ENCODE measurements at regions not wholly inside any gene's neighbourhood (a gene's known extent, or its start where the extent isn't known, plus 50 kb on each side); places are given as distances from the start of the nearest gene placed in this dataset.
"Not testable (repeated sequence)": the region's sequence is repeated elsewhere in the genome, so short reads cannot be mapped to it uniquely, and the experiment has no call there.

DNA sequence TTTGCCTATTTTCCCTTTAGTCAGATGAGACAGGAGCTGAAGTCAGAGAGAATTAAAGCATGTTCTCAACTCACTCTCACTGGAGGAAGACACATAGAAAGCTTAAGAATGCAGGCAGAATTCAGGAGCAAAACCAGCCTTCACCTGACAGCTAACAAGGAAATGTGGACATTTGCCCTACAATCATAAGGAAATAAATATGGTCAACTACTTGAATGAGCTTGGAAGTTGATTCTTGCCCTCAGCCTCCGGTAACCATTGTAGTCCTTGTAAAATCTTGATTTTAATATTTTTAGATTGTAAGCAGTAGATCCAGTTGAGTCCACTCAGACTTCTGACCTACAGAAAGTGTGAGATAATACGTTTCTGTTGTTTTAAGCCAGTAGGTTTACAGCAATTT is 752.5 kb upstream of the ZWINT start:
- DNase-seq, result no peak

DNA sequence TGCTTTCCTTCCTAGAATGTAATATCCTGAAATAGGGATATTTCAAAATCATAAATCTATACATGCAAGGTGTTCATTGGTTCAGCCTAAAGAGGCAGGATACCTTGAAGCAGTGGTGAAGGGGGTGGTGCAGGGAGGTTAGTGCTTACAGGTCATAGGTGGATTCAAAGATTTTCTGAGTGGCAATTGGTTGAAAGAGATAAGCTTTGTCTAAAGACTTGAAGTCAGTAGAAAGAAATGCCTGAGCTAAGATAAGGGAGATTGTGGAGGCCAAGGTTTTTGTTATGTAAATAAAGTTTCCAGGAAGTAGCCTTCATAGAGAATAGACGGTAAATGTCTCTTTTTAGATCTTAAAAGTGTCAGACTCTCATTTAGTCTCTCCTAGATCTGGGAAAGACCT is 741.2 kb upstream of the ZWINT start:
- DNase-seq, result no peak

DNA sequence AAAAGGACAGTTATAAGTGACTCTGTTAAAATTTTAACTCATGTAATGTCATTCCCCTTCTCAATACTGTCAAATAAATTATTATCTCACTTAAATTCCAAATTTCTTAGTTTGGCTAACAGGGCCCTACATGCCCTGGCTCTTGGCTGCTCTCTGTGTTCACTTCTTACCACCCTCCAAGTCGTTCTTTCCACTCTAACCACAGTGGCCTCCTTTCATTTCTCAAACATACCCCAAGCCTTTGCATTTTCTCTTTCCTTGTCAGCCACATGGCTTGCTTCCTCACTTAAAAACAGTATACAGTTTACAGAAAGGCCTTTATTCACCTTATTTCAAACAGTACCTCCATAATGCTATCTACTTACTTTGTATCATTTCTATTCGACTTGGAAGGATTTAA is 737.1 kb upstream of the ZWINT start:
- no peak for DNase-seq

DNA sequence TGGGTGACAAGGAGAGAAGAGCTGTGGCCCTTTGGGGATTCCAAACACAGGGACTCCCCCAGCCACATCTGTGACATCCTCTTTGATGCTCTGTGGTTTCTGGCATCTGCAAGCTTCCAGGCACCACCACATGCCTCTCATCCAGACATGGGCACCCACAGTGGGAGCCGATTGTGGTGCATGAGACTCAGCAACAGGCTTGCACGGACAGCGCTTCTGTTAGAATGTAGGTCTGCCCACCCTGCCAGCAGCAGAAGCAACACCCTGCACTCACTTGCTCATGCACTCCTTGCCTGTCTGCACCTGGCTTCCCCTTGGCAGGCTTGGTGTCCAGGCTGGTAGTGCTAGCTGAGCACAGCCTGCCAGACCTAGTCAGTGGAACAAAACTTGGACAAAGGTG is 735.0 kb upstream of the ZWINT start:
- no peak for DNase-seq

DNA sequence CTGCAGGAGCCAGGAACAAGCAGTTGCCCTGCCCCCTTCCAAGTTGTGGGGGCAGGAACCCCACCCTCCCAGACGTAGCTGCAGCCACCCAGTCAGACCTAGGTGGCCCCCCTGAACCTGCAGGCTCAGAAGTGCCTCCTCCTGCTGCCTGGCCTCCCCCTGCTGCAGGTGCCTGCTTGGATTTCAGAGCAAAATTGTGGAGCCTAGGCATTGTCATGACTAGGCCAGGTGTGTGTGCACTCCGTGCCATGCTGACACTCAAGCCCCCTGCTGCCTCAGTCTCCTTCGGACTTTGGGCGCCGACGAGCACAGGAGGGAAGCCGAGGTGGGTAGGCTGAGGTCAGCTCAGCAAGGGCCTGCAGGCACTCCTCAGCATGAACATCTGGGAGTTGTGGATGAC is 733.9 kb upstream of the ZWINT start:
- DNase-seq, result no peak

DNA sequence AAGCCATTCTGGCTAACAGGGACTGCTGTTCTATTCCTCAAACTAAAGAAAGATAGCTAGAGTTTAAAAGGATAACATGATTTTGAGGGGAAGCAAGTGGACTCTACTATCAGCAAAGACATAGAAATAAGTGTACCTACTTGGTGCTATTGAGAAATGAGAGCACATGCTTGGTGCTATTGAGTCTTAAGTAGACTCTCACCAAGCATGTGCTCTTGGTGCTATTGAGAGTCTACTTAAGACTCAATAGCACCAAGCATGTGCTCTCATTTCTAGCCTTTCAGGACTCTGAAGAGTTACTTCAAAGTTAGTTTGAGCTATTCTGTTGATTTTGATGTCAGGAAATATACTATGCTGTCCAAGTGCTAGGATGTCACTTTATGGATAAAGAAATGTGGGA is 733.0 kb upstream of the ZWINT start:
- no peak for DNase-seq

DNA sequence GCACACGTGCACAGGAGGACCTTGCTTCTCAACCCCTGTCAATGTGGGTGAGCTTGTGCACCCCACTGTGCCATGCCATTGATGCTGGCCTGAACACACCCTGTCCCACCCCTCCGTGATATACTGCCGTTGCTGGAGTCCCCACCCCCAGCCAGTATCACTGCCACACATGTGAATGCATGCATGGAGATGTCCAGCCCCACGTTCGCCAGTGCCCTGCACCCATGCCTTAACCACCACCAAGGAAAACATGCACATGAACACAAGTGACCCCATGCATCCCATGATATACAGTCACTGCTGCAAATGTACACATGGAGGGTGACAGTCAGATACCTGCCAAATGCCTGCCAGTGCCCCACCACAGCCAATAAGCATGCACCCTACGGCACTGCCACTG is 692.5 kb upstream of the ZWINT start:
- DNase-seq, result no peak

DNA sequence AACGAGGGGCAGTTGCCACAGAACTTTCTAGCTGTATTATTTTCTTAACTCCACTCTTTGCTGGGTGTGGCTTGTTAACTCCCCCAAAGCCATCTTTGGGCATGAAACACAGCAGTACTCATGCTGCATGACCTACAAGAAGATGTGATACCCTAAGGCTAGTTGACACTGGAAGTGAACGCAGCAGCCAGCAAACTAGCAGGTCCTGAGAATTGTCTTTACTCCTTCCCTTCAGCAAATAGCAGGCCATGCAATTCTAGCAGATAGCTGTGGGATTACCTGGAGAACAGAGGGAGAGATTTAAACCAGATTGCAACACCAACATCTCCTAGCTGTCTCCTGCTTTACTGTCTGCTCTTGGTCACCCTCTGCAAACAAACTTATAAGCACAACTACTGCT is 688.0 kb upstream of the ZWINT start:
- DNase-seq, result no peak

DNA sequence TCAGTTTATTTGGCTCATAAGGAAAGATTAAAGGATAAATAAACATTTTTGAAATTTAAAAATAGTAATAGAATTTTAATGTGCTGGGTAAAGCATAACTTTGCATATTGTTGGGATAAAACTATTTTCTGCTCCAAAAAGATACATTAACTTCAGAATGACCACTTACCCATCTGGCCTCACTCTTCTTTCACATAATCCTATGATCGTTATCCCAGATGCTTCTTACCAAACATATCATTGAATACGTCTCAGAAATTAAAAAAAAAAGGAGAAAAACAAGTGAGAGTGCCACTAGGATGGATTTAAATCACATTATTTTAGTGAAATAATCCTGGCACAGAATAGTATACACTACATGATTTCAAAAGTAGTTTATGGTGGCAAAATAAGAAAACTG is 677.5 kb upstream of the ZWINT start:
- no peak for DNase-seq

DNA sequence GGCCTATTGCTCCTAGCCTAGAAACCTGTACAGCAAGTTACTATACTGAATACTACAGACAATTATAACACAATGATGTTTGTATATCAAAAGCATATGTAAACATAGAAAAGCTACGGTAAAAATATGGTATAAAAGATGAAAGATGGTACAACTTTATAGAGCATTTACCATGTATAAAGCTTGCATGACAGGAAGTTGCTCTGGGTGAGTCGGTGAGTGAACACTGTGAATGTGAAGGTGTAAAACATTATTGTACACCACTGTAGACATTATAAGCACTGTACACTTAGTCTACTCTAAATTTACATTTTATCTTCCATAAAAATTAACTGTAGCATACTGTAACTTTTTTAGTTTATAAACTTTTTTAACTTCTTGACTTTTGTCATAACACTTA is 674.3 kb upstream of the ZWINT start:
- DNase-seq, result no peak

DNA sequence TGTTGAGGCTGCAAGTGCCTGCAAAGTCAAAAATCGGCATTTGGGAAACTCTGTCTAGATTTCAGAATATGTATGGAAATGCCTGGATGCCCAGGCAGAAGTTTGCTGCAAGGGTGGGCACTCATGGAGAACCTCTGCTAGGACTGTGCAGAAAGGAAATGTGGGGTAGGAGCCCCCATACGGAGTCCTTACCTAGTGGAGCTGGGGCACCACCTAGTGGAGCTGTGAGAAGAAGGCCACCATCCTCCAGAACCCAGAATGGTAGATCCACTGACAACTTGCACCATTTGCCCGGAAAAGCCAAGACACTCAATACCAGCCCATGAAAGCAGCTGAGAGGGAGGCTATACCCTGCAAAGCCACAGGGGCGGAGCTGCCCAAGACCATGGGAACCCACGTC is 671.2 kb upstream of the ZWINT start:
- not testable (repeated sequence) for DNase-seq

DNA sequence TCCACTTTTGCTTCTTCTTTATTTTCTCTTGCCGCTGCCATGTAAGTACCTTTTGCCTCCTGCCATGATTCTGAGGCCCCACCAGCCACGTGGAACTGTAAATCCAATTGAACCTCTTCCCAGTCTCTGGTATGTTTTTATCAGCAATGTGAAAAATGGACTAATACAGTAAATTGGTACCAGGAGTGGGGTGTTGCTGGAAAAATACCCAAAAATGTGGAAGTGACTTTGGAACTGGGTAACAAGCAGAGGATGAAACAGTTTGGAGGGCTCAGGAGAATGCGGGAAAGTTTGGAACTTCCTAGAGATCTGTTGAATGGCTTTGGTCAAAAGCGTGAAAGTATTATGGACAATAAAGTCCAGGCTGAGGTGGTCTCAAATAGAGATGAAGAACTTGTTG is 670.3 kb upstream of the ZWINT start:
- DNase-seq, result no peak

DNA sequence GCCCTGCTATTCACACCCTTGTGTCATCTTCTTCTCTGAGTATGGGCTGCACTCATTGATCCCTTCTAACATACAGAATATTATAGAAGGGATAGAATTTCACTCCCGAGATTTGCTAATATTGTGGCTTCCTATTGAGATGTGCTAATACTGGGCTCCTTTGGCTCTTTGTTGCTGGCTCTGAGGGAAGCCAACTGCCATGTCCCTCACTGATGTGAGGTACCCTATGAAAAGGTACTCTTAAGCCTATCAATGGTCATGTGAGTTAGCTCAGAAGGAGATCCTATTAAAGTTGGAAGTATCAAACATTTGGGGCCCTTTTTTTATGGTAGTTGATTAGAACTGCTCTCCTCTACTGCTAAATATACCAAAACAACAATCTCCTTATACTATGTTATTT is 665.2 kb upstream of the ZWINT start:
- DNase-seq, result no peak

DNA sequence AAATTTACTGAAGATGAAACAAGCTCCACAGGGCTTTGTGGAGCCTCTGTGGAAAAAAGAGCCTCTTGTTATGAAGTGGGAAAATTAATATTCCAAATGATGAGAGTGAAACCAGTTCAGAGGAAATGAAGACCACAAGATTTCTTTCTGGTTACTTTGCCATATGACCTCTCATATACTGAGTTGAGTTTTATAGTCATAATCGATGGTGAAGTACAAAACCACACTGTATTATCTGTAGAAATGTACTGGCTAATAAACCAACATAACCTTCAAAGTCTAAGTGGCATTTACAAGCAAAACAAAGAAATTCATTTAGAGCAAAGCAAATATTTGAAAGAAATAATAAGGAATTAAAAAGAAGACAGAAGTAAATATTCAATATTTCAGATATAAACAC is 662.6 kb upstream of the ZWINT start:
- no peak for DNase-seq

DNA sequence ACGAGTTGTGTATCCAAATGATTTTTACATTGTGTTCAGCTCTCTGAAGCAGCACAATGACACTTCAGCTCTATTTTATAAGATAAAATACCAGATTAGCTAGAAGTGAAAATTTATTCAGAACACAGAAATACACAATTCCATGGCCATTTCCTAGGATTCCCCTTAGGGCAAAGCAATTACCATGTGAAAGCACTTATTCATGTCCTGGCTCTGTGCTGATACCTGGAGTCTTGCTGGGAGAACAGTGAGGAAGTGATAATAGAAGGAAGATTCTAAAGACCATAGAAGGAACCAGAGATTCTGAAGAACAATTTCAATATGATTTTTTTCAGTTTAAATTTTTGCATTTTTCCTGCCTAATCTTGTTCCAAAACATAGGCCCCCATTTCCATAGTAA is 657.4 kb upstream of the ZWINT start:
- DNase-seq, result no peak

DNA sequence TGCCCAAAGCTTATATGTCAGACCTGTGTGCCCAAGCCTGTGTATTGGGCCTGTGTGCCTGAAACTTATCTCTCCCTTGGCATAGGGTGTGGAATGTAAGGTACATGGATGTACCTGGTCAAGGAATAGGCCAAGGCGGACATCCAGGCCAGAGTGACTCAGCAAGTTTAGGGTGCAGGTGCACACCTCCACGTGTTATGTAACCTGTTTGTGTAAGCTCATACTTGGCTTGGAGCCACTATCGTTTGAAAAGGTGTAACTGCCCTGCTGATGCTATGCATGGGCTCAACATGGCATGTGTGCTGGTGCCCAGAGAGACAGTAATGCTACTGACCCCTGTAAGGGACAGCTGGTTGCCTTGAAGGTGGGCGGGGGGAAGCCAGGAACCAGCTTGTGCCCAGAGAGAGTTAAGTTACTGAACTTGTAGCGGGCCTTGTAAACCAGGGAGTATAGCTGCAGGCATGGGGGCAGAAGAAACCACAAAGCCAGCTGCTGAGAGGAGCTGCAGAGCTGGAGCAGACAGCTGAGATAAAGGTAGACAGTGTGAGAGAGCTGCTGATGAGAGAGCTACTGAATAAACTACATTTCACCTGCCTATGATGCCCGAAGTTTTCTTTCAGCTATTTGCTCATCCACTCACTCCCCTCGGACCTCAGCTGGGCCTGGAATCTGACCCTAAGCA is 656.4 kb upstream of the ZWINT start:
- DNase-seq, result no peak

DNA sequence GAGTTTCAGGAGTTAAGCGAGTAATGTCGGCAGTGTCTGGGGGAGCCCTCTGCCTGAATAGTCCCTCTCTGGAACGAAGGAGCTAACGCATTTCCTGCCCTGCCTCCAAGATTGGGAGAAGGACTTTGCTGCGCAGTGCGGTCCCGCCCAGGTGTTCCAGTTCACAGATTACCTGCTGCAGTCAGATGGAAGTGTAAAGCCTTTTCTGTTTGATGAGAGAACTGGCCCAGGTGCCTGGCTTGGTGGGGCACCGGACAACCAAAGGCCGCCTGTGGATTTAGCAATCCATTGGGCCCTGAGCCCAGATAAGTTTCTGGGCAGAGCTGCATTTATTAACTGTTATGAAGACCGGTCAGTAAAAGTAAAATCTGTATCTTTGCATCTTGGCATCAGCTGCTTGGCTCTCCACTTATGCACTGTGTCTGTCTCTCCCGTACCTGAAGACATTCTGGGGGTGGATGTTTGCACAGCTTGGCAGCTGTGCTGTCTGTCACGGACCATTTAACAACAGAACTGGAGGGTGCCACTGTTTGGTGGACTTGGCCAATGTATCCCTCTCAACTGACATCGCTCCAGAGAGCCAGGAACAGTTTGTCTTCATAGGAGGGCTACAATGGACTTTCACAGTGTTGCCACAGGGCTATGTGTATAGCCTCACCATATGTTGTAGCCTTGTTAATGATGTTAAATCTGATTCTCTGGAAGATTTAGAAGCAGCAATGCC is 654.7 kb upstream of the ZWINT start:
- no peak for DNase-seq

DNA sequence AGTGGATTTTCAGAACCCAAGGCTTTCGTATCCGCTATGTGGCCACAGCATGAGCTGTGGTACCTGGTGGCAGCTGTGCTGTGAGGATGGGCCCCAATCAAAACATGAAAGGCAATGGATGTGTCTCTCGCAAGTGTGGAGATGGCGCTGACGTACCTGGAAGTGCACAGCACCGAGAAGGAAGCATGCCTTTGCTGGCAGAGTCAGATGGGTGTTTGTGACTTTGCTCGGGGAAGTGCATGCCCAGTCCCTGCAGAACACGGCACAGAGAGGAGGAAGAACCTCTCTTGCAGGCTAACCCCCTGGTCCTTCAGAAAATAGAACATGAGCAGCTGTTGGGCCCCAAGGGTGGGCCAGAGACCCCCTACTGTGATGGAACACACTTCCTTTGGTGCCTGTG is 654.1 kb upstream of the ZWINT start:
- DNase-seq, result no peak

DNA sequence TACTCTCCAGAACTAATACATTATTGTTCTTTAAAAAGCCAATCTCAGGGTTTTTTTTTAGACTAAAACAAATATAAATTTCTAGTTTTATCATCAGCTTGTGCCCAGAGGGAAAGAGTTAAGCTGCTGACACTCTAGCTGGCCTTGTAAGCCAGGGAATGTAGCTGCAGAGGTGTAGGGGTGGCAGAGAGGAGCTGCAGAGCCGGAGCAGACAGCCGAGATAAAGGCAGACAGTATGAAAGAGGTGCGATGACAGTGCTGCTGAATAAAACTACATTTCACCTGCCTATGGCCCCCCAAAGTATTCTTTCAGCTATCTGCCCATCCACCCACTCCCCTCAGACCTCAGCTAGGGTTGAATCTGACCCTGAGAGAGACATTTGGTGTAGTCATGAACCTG is 653.7 kb upstream of the ZWINT start:
- DNase-seq, result no peak

DNA sequence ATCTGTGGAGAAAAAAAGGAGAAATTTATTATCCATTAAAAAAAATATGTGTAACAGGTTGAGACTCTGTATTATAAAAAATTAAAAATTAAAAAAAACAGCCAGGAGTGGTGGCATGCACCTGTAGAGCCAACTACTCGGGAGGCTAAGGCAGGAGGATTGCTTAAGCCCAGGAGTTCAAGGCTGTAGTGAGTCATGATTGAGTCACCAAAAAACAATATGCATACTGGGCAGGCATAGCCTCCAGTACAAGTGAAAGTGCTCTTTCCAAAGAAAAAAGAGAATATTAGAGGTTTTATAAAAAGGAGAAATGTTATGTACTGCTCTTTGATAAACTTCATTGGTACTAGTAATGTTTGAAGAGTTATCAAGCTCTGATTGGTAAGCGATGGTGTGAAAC is 647.1 kb upstream of the ZWINT start:
- DNase-seq, result no peak

DNA sequence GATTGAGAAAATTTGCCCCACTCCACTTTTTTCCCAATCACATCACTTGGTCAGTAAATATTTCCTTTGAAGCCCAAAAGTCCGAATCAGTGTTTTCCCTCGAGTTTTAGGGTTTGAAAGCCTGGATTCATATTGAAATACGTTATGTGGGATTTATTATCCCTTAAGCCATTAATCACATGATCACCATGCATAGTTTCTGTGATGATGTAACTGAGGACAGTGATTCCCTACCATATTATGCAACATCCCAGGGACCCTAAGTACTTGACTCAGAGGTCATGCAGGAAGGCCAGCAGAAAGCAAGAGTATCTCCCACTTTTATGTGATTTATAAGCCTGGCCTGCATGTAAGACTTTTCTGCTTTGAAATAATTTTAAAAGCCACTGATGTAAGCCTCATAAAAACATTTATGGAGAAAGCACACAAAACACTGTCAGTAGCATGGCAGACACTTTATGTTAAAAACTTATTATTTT is 630.6 kb upstream of the ZWINT start:
- DNase-seq, result no peak

DNA sequence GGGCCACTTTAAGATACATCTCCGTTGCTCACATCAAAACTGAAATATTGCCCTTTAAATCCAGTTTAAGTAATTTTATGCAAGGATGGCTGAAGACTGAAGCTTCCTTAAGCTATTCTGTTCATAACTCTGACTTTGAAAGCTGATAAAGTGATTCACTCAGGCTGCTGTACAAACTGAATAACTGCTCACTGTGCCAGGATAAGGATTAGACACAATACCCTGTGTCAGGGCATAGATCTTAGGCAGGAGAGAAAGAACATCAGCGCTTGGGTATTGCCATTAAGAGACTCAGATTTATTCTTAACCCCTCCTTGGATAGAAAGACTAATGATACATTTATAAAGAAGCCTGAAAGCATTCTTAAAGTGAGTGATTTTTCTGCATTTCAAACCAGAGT is 614.5 kb upstream of the ZWINT start:
- no peak for DNase-seq

DNA sequence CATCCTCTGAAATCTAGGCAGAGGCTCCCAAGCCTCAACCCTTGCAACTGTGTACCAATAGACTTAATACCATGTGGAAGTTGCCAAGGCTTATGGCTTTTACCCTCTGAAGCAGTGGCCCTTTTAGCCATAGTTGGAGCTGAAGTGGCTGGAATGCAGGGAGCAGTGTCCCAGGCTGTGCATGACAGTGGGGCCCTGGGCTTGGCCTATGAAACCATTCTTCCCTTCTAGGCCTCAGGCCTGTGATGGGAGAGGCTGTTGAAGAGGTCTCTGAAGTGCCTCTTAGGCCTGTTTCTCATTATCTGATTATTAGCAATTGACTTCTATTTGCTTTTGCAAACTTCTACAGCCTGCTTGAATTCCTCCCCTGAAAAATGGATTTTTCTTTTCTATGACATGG is 612.7 kb upstream of the ZWINT start:
- DNase-seq, result no peak

DNA sequence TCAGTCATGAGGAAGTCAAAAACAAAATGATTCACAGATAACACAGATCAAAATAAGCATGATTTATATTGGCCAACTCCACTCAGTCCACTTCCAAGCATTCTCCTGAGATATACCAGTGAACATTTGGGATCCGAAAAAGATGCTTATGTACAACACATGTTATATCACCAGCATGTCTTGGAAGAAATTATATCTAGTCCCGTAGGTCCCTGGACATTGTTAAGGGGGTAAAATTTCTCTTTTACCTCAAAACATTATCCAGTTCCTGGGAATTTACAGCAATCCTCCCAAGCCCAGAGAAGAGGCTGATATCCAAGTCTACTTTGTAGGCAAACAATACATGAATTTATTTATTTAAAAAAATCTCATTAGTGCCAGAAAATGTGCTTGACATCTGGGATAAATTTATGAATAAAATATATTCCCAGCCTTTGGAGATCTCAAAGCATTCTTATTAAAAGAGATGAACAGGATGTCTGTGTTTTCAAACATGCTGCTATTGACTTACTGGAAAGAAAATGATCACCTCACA is 582.2 kb upstream of the ZWINT start:
- DNase-seq, result no peak

DNA sequence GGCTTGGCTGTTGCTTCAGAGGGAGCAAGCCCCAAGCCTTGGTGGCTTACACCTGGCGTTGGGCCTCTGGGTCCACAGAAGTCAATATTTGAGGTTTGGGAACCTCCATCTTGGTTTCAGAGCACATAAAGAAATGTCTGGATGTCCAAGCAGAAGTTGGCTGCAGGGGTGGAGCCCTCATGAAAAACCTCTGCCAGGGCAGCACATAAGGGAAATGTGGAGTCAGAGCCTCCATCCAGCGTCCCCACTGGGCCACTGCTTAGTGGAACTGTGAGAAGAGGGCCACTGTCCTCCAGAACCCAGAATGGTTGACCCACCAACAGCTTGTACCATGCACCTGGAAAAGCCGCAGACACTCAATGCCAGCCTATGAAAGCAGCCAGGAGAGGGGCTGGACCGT is 573.5 kb upstream of the ZWINT start:
- no peak for DNase-seq
